ENCODE measurements at regions not wholly inside any gene's neighbourhood (a gene's known extent, or its start where the extent isn't known, plus 50 kb on each side); places are given as distances from the start of the nearest gene placed in this dataset.

- WGBS, 5 donors: 63 to 81% (median 74%) methylated on average over 3 of the region's 3 CpGs
- TF ChIP-seq POLR2A (IDR thresholded peaks at IDR 0.05): no peak
- no peak for TF ChIP-seq POLR2AphosphoS5 (IDR thresholded peaks at IDR 0.05)
- no peak for TF ChIP-seq CTCF (IDR thresholded peaks at IDR 0.05 in 8 of 11, conservative IDR thresholded peaks at IDR 0.05 in 3 of 11)
- Histone ChIP-seq H3K27me3 (replicated peaks in 1 of 7) (no peaks in the 10 kb centered on the region), H3K4me3 (no peak overlapping the region), H3K36me3 (no peaks in the 10 kb centered on the region), H3K9me3 (no peaks in the 10 kb centered on the region), H3K27ac (no peak overlapping the region), H3K4me1 (no peaks in the 10 kb centered on the region)
- intact Hi-C loops (cut with DNase I; ENCODE audit: low total_unique reads): no loop called here
- no peak for DNase-seq
Observed at GRCh38 chr3:147651107-147651778, 242.1 kb downstream of the ZIC1 start.

- no peak for TF ChIP-seq POLR2A (IDR thresholded peaks at IDR 0.05)
- no peak for TF ChIP-seq CTCF (IDR thresholded peaks at IDR 0.05 in 8 of 11, conservative IDR thresholded peaks at IDR 0.05 in 3 of 11)
- no peak for TF ChIP-seq POLR2AphosphoS5 (IDR thresholded peaks at IDR 0.05)
- Histone ChIP-seq H3K27me3 (replicated peaks in 1 of 7) (no peaks in the 10 kb centered on the region), H3K9me3 (no peaks in the 10 kb centered on the region), H3K27ac (no peak overlapping the region), H3K4me1 (no peaks in the 10 kb centered on the region), H3K4me3 (no peak overlapping the region), H3K36me3 (no peaks in the 10 kb centered on the region)
- intact Hi-C loops (cut with DNase I; ENCODE audit: low total_unique reads): no loop called here
- DNase-seq: no peak
- WGBS, 5 donors: 68 to 79% (median 73%) methylated on average over 3 of the region's 3 CpGs
Observed at GRCh38 chr3:147652651-147653366, 243.6 kb downstream of the ZIC1 start.

- no peak for DNase-seq
- Histone ChIP-seq H3K27ac (no peak overlapping the region), H3K27me3 (replicated peaks in 1 of 7) (no peaks in the 10 kb centered on the region), H3K36me3 (no peaks in the 10 kb centered on the region), H3K4me3 (no peak overlapping the region), H3K9me3 (no peaks in the 10 kb centered on the region), H3K4me1 (no peaks in the 10 kb centered on the region)
- WGBS, 5 donors: 77 to 88% (median 82%) methylated on average over 1 of the region's 1 CpG
- TF ChIP-seq POLR2AphosphoS5 (IDR thresholded peaks at IDR 0.05) (no peak), POLR2A (IDR thresholded peaks at IDR 0.05) (no peak), CTCF (IDR thresholded peaks at IDR 0.05 in 8 of 11, conservative IDR thresholded peaks at IDR 0.05 in 3 of 11) (no peak)
- intact Hi-C loops (cut with DNase I; ENCODE audit: low total_unique reads): no loop called here
Observed at GRCh38 chr3:147653367-147653923, 244.3 kb downstream of the ZIC1 start.

- no peaks in the 10 kb centered on the region for H3K4me1 ChIP-seq
- no peak for DNase-seq
- H3K4me3 ChIP-seq: no peak overlapping the region
- no peak for TF ChIP-seq CTCF (IDR thresholded peaks at IDR 0.05 in 8 of 11, conservative IDR thresholded peaks at IDR 0.05 in 3 of 11)
- TF ChIP-seq POLR2AphosphoS5 (IDR thresholded peaks at IDR 0.05): no peak
- TF ChIP-seq POLR2A (IDR thresholded peaks at IDR 0.05): no peak
- no peaks in the 10 kb centered on the region for H3K36me3 ChIP-seq
- intact Hi-C loops (cut with DNase I; ENCODE audit: low total_unique reads): no loop called here
- no peak overlapping the region for H3K27ac ChIP-seq
- WGBS, 5 donors: 70 to 82% (median 75%) methylated on average over 3 of the region's 3 CpGs
- H3K27me3 ChIP-seq (replicated peaks in 1 of 7): no peaks in the 10 kb centered on the region
- H3K9me3 ChIP-seq: no peaks in the 10 kb centered on the region
Observed at GRCh38 chr3:147654827-147655226, 245.7 kb downstream of the ZIC1 start.
